ENCODE measurements at regions not wholly inside any gene's neighbourhood (a gene's known extent, or its start where the extent isn't known, plus 50 kb on each side); places are given as distances from the start of the nearest gene placed in this dataset.
A peak's percentile ranks its signal among the peaks of the same experiment; 100 is the strongest.
"Not testable (repeated sequence)": the region's sequence is repeated elsewhere in the genome, so short reads cannot be mapped to it uniquely, and the experiment has no call there.

DNA sequence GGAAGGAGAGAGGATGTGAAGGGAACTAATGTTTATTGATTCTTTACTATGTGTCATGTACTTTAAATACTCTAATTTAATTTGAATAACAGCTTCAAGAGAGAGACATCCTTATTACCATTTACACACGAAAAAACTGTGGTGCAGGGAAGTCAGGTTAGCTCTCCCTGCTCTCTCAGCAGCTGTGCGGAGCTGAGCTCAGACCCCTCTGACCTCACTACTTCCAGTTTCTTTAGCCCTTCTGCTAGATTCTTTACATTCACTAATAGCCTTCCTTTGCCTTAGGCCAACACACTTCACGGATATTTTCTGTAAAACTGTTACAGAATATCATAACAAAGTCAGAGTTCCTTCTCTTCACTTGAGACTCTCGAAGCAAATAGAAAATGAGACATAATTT is 131.3 kb upstream of the ARRDC3 start:
- no peak for DNase-seq

DNA sequence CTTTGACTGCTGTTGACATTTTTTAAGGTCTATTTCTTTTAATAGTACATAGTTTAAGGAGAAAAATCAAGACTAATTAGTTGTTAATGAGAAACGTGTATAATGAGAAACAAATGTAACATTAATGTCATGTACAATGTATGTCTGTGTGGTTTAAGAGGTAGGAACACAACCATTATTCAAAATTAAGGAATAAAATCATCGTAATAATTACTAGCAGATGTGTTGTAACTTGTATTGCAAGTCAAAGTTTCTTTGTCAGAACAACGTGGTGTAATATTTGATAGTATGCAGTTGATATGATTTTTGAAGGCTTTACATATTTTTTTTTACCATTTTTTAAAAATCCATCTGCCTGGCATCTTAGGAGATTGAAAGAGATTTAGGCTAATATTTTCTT is 120.2 kb upstream of the ARRDC3 start:
- DNase-seq, result no peak

DNA sequence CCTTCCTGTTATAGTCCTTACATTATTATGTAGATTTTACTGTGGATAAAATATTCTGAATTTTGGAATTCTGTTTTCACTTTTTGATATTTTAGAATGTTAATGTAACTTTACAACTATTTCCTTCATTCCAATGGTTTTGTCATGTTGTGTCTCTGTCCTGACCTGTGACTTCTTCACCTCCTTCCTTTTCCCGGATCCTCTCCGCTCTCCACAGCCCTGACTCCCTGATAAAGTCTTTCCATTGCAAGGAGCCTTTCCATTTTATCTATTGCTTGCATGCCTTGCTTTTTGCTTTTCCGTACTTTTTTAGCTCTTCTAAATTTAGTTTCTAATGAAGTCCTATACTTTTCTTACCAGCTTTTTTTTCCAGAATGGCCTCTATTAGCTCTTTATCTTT is 117.6 kb upstream of the ARRDC3 start:
- DNase-seq, result no peak

DNA sequence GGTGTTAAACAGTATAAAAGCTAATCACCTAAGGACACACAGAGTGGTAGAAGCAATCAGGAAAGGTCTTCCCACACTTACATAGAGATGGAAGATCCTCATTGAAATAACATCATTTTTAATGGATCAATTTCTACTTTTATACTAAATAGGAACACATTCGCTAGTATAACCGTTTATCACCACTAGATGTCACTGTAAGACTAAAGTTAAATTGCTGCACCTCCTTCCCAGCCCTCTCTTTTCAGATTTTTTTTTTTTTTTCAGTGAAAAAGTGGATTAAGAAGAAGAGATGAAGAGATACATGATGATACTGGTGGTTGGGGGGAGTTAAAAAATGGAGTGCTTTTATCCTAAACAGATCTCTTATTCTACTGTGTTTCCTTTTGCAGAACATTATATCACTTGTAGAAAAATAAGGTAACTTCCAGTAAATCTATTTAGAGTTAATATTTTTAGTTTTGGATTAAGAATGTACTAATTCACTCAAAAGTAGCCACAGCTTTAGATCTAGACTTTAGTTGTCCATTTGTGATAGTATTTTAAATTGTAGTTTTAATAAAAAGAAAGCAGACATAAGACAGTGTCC is 116.9 kb upstream of the ARRDC3 start:
- DNase-seq, result peak; percentile 19

DNA sequence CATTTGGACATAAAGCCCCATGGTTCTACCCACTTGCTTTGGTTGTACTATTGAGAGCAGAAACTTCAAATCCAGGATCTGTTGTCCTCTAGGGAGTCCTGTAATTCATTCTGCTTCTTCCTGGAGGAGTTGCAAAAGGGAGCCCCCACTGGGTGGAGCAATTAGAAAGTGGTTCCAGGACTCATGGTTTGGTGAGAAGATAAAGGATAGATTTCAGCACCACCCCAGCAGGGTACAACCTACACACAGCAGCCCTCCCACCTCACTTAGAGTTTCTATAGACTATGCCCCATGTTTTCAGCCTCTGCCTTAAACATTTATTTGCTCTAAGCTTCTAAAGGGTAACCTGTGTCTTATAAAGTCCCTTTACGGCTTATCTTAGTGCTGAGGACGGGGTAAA is 112.6 kb upstream of the ARRDC3 start:
- no peak for DNase-seq

DNA sequence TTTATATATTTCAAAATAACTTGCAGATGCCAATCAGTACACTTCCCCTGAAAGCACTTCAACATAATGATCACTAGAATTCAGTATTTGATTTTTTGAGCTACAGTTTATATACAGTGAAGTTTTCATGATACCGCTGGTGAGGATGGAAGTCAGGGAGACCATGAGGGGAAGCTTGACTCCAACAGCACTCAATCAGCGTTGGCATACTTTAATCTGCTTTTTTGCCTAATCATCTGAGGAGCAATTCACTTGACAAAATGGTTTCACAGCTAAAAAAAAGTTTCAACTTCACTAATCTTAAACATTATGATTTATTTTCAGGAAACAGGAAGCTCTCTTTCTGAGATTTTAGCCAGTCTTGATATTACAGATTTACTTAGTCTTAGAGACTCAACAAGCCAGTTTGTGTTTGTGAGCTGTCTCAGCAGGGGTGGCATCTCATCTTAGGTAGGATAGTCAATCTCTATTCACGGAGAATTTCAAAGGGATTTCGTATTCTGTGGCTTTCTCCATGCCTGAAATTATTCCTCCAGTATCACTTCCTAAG is 111.4 kb upstream of the ARRDC3 start:
- DNase-seq, result no peak

DNA sequence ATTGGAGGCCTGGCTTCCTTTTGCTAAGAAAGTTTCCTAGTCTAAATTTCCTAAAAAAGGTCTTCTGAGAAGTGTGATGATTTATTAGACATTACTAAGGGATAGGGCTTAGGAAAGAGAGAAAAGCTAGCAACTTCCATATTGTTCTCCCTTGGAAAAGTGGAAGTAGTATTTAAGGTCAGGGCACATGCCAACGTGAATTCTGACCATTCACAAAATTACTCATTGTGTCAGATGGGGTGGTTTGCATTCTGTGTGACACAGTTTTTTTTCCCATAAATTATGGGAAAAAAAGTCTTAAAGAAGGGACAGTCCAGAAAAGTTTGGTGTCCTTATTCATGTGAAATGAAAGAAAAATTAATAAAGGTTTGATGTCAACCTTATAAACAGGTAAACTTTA is 110.0 kb upstream of the ARRDC3 start:
- DNase-seq, result no peak

DNA sequence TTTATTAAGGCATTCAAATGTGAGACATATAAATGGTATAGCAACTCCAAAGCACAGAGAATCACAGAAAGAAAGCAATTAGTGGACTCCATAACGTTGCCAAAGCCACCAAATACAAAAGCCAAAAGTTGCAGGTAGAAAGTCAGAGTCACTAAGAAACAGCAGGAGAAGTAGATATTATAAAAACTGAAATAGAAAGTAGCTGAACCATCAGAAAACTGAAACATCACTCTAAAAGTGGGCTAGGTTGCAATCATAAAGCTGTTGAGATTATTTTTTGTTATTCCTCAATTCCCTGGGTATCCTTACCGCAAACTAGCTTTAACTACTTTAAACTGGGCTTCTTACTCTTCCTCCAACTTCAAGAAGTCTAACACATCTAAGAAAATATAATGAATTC is 108.1 kb upstream of the ARRDC3 start:
- no peak for DNase-seq

DNA sequence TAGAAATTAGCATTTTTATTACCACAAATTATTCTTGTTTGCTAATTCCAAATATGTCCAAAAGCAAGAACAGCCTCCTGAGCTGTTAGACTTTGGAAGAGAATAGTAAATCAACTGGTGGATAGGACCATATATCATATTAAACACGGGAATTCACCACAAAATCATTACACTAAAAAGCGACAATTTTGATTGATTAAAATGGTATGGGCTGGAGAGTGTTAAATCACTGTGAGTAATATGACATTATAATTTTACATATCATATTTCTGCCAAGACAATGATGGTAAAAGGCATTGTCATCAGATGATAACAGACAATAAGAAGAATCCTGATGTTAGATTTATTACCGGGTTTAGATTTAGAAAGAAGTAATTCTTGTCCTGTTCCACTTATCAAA is 107.2 kb upstream of the ARRDC3 start:
- DNase-seq, result no peak

DNA sequence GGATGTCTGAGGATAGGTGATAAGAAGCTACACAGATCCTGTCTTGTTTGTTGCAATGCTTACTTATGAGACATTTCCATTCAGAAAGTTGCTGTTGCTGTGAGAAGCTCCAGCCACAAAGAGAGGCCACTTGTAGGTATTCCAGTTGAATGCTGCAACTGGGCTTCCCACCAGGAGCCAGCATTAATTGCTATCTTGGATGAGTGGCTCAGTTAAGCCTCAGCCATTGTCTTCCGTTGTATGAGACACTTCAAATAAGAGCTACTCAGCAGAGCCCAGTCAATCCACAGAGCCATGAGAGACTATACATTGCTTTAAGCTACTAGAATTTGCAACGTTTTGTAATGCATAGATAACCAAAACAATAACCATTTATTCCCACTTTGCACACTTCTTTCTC is 104.3 kb upstream of the ARRDC3 start:
- no peak for DNase-seq

DNA sequence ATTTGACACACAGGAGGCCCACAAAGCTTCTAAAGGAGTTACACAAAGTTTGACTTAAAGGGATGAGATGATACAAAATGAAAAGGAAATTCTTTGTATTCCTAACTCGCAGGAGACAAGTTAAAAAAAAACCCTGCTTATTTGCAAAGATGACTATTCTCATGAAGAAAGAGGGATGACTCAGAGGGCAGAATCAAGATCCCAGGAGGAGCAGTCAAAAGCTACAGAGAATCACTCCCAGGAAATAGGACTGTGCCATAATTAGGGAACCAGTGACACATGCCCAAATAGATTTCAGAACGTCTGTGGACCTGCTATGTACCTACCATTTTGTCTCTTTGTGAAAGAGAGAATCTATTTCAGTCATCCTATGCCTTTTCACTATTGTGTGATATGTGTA is 103.5 kb upstream of the ARRDC3 start:
- no peak for DNase-seq

DNA sequence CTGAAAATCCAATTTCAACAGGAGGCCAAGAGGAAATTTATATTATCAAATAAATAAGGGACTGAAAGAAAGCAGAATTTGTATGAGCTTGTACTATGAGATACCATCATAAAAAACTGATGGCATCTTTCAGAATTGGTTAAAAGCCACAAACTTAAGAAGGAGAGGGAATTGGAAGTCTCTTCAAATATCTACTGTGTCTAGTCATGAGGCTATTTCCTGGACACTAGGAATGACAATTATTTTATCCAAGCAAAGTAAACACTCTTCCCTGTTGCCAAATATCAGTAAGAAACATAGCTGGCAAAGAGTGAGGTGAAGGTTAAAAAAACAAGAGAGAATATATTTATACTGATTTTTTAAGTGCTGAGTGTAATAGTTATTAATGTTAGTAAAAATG is 101.5 kb upstream of the ARRDC3 start:
- DNase-seq, result no peak

DNA sequence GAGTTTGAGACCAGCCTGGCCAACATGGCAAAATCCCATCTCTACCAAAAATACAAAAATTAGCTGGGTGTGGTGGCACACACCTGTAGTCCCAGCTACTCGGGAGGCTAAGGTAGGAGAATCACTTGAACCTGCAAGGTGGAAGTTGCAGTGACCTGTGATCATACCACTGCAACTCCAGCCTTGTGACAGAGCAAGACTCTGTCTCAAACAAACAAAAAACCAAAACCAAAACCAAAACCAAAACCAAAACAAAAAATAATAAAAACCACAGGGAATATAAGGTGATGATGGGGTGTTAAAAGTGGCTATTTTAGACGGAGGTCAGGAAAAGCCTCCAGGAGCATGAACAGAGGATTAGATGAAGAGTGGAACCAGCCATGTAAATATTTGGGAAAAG is 96.3 kb upstream of the ARRDC3 start:
- DNase-seq, result not testable (repeated sequence)

DNA sequence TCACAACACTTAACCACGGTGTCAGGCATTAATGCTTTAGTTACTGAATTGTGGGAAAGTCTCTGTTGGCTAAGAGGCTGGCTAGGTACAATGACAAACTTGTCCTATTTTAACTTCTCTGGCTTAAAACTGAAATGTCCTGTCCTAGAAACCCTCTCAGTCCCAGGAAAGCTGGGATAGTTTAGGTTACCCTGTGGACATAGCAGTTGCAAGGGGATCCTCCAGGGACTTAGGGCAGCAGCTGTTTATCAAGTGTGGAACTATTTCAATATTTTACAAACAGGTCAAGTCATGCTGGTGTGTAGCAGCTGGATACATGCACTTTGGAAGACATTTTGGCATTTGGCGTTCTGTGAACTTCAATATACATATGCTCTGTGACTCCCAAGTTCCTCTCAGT is 95.0 kb upstream of the ARRDC3 start:
- no peak for DNase-seq

DNA sequence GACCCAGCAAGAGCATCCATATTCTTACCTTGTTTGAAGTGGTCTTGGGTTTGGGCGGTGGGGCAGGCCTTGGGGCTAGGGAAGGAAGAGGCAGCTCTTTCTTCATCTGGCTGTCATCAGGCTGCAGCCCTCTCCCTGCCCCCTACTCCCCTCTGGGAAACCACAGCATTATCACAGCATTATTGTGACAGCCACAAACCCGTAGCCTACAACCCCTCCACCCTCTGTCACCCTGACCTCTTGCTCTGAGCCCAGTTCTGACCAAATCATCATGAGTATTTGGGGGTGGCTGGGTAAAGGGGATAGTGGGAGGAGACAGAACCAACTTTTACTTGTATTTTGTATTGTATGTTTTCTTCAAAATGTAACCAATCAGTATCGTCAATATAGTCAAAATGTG is 94.3 kb upstream of the ARRDC3 start:
- DNase-seq, result no peak

DNA sequence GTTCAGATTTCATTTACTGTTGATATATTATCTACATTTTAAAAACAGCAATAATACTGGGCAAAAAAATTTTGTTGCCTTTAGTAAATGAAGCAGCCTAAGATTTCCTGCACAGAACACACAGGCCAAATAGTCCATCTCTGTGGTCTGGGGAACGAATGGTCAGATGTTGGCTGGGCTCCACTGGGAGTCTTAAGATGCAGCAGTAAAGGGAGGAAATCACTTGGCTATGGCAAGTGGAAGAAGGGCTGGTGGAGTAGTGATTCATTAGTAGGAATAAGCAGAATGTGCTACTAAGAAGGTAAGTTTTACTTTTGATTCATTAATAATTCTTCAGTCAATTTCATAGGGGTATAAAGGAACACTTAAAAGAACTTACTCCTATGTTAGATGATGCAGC is 91.1 kb upstream of the ARRDC3 start:
- no peak for DNase-seq

DNA sequence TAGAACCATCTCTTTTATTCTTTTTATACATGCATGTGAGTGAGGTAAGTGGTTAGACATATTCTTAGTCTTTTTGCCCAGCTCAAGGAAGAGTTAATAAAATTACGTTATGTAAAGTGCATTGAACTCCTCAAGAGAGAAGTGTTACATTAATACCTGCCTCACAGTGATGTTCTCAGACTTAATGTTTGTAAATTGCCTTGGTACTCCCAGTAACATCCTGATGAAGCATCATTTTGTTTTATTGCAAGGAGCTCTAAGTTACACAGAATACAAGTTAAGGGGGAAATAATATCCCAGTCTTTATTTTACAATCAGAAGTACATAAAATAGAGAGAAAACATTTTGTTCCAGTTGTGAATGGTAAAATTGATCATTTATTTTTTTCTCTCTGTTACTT is 89.5 kb upstream of the ARRDC3 start:
- no peak for DNase-seq

DNA sequence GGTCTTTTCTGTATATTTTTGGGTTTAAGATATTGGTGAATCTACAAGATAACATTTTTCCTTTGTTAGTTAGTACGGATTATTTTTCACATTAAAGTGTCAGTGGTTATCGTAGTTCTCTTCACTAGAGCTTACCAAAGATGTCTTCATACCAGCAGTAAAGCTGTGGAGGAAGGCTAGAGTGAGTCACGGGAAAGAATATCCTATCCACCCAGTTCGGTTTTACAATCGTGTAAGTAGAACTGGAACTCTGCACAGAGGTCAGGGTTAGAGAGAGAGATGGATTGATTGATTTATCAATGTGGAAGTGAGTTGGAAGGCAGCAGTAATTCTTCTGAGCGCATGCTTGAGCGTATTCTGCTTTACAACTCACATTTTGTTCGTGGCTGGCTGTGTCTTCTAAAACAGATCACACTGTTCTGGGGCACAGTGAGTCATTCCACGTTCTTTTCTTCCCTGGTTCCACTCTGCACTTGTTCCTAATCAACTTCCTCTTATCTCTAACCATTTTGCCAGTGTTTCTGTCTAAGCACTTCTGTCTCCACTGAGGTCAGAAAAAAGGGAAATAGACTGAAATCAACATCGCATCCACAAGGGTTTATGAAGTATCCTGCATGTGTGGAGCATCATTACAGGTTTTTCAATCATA is 86.5 kb upstream of the ARRDC3 start:
- no peak for DNase-seq

DNA sequence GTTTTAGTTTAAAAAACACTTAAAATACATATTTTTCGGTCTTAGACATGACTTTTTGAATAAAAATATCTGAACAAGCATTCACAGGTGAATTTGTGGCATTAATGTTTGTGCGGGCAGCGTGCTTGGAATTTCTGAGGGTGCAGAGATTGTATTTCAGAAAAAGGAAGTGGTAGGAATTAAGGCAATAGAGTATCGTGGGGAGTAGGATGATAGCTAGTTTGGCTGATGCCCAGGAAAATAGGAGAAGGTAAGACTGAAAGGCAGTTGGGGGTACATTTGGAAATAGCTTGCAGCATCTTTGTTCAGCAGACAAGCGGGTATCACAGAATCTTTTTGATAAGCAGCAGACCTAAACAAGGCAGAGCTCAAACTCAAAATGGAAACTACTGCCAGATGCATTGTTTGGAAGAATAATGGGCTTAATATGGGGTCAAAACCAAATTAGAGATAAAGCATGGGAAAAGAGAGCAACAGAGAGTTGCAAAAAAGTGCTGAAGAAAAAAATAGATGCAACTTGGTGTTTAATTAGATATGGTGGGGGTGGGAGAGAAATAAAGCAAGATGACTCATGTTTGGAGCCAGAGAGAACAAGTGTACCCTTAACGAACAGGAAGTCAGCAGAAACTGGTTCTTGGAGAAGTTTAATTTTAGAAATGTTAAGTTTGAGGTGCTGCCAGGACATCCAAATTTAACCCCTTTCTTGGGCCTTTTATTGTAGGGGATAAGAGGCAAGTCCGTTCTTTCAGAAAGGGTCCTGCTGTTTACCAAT is 85.7 kb upstream of the ARRDC3 start:
- no peak for DNase-seq

DNA sequence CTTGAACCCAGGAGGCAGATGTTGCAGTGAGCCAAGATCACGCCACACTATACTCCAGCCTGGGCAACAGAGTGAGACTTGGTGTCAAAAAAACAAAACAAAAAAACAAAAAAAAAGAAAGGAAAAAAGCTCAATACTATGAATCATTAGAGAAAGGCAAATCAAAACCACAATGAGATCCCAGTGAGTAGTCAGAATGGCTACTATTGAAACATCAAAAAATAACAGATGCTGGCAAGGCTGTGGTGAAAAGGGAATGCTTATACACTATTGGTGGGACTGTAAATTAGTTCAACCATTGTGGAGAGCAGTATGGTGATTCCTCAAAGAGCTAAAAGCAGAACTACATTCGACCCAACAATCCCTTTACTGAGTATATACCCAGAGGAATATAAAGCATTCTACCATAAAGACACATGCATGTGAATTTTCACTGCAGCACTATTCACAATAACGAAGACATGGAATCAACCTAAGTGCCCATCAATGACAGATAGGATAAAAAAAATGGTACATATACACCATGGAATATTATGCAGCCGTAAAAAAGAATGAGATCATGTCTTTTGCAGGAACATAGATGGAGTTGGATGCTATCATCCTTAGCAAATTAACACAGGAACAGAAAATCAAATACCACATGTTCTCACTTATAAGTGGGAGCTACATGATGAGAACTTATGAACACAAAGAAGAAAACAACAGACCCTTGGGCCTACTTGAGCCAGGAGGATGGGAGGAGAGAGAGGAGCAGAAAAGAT is 81.9 kb upstream of the ARRDC3 start:
- no peak for DNase-seq

DNA sequence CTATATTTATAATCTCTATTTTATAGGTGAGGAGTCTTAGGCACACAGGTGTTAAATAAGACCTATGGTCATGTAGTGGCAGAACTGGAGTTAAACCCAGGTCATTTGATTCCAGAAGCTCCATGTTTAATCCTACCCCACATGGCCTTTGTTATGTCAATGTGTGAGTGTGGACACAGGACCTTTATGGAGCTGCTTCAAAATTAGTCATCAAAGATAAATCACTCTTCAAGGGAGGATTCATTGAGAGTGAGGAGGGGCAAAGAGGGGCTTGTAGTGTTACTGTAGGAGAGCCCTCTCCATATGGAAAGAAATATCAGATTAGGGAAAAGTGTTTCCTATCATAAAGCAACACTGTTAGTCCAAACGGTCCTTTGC is 74.6 kb upstream of the ARRDC3 start:
- no peak for DNase-seq

DNA sequence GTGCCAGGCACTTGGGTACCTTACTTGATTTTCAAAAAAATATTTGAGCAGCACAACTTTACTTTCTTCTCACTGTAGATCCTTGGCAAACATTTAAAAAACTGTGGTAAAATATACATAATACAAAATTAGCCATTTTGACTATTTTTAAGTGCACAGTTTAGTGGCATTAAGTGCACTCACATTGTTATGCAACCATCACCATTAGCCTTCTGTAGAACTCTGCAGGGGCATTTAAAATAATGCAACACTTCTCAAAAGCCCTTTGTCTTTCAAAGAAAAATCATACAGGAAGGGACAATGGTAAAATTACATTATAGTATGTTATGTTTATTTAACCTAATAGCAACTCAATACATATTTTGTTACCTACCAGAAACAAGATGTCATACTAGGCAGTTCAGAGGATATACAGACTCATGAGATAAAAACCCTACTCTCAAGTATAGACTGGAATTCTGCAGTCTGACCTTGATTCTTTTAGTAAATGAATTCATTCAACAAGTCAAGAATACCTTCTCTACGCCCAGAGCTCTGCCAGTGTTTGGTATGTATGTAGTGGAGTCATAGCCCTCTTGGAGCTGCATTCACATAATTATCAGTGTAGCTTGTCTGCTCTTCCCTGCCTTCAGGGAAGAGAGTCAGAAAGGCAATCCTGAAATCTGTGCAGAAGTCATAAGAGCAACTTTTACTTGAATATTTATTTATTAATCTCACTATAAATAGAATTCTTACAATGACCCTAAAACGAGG is 74.0 kb upstream of the ARRDC3 start:
- DNase-seq, result no peak

DNA sequence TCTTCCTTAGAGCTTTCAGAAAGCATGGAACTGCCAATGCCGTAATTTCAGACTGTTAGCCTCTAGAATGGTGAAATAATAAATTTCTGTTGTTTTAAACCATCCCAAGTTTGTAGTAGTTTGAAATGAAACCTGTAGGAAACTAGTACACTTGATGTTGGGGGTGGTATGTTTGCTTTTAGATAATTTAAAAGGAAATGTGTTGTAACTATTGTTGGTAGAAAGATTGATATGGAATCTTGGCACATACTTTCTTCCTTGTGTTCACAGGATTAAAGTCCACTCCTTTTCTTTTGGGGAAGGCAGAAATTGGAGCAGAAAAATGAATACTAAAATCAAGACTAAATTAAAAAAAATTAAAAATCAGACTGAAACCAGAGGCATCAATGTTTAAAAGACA is 66.0 kb upstream of the ARRDC3 start:
- DNase-seq, result no peak

Measured in central memory CD4-positive, alpha-beta T cell (primary cell).